K562 (cell line): ENCODE measurements at regions not wholly inside any gene's neighbourhood (a gene's known extent, or its start where the extent isn't known, plus 50 kb on each side); places are given as distances from the start of the nearest gene placed in this dataset.

Experiments used
- ATAC-seq: fragments of 200-7000 bp; cut with Tn5 transposase; 3 replicates; pipeline ENCODE4 v1.9.1; 2020; ENCODE audit warnings: moderate library complexity
- BruUV-seq: library from RNA; stranded (reverse); fragments of 400-500 nt; replicated peaks from 2 replicates; lab custom pipeline; 2021; lab: Mats Ljungman, UMichigan
- CTCF ChIA-PET: fragments of 300-600 bp; formaldehyde crosslinking; extraction: SDS; loops from one replicate; lab custom pipeline; 2021; ENCODE audit warnings: low intra/inter-chr PET ratio; lab: Yijun Ruan, JAX
- POLR2A ChIA-PET: fragments of 300-600, 350-650 bp; sonication (Branson Sonifier 250); formaldehyde crosslinking; extraction: SDS; loops from one replicate; lab custom pipeline; 2021; ENCODE audit warnings: antibody characterized with exemption, inconsistent platforms; lab: Yijun Ruan, JAX
- DNase-seq, 4 experiments: peaks; one replicate each; pipeline versions ENCODE4 v3.0.0 to v3.0.0-alpha.2; 2011 to 2018; ENCODE audit warnings: low spot score in 3 of 4, mixed read lengths in 3 of 4; ENCODE audit errors: extremely low read depth in 1 of 4
- FAIRE-seq: peaks from 2 replicates; lab custom pipeline; 2011; peaks lifted over from hg19 to GRCh38; lab: Jason Lieb, UNC
- H2AFZ ChIP-seq: 2 replicates; pipeline ENCODE4 v1.6.0; 2011; ENCODE audit warnings: low read depth, low read length, control low read depth, inconsistent platforms
- H3K27ac ChIP-seq: fragments of 200-600 bp; 3 replicates; pipeline ENCODE4 v1.8.0; 2011; ENCODE audit warnings: low read depth, mild to moderate bottlenecking, control low read depth, inconsistent platforms, low read length, moderate library complexity, mixed read lengths; ENCODE audit errors: extremely low read depth
- H3K27me3 ChIP-seq, 2 experiments: fragments of 300-600 bp in 1 of 2; 2 replicates in 1 of 2; 3 replicates in 1 of 2; pipeline versions ENCODE4 v1.6.0 to v1.8.0; 2011; ENCODE audit warnings: inconsistent platforms in 2 of 2, low read length in 2 of 2, mild to moderate bottlenecking in 1 of 2, mixed read lengths in 1 of 2, moderate library complexity in 1 of 2; ENCODE audit not compliant: control insufficient read depth in 2 of 2, insufficient read depth in 2 of 2
- H3K36me3 ChIP-seq: fragments of 300-600 bp; 3 replicates; pipeline ENCODE4 v1.8.0; 2011; ENCODE audit warnings: mild to moderate bottlenecking, low read length, inconsistent platforms; ENCODE audit not compliant: control insufficient read depth, insufficient read depth
- H3K4me1 ChIP-seq, 2 experiments: fragments of 200-600 bp in 1 of 2; replicated peaks in 1 of 2; 2 replicates in 1 of 2; 3 replicates in 1 of 2; pipeline versions ENCODE4 v1.5.1 to v1.8.0; 2011; ENCODE audit warnings: inconsistent platforms in 2 of 2, low read length in 2 of 2, mild to moderate bottlenecking in 1 of 2, mixed read lengths in 1 of 2, moderate library complexity in 1 of 2; ENCODE audit not compliant: control insufficient read depth in 2 of 2, insufficient read depth in 2 of 2
- H3K4me2 ChIP-seq: 2 replicates; pipeline ENCODE4 v1.6.1; 2011; ENCODE audit warnings: low read length, control low read depth, inconsistent platforms, mixed read lengths; ENCODE audit not compliant: insufficient read depth
- H3K4me3 ChIP-seq: fragments of 200-600 bp; sonication (generic), shearing (Covaris generic); 2 replicates; pipeline ENCODE4 v1.5.1; 2016; ENCODE audit warnings: control low read depth, inconsistent platforms
- H3K79me2 ChIP-seq: fragments of 200-600 bp; 3 replicates; pipeline ENCODE4 v1.8.0; 2011; ENCODE audit warnings: low read length, inconsistent platforms; ENCODE audit not compliant: control insufficient read depth, insufficient read depth
- H3K9ac ChIP-seq, 2 experiments: 2 replicates each; pipeline versions ENCODE4 v1.6.0 to v1.6.1; 2011; ENCODE audit warnings: low read depth in 2 of 2, low read length in 2 of 2, control low read depth in 1 of 2, inconsistent platforms in 1 of 2, mild to moderate bottlenecking in 1 of 2, mixed read lengths in 1 of 2; ENCODE audit not compliant: insufficient read depth in 1 of 2
- H3K9me1 ChIP-seq: one replicate; pipeline ENCODE4 v1.6.0; 2011; ENCODE audit warnings: inconsistent platforms, mild to moderate bottlenecking, low read length, moderate library complexity; ENCODE audit not compliant: control insufficient read depth, insufficient read depth
- H3K9me3 ChIP-seq: replicated peaks from 2 replicates; pipeline ENCODE4 v1.5.1; 2011; ENCODE audit warnings: low read depth, low read length, inconsistent platforms; ENCODE audit not compliant: control insufficient read depth, insufficient read depth
- H4K20me1 ChIP-seq: replicated peaks from 2 replicates; pipeline ENCODE4 v1.6.1; 2011; ENCODE audit warnings: low read length, inconsistent platforms, mixed read lengths; ENCODE audit not compliant: control insufficient read depth, insufficient read depth
- ARHGAP35 ChIP-seq: fragments of 450-650 bp; IDR thresholded peaks from 2 replicates; pipeline ENCODE4 v1.6.1; 2018; ENCODE audit not compliant: partially characterized antibody
- MAFG ChIP-seq: fragments of 450-650 bp; conservative IDR thresholded peaks from 2 replicates; pipeline ENCODE4 v1.6.1; 2016; ENCODE audit warnings: missing genetic modification characterization, missing compliant biosample characterization
- NFE2 ChIP-seq: IDR thresholded peaks from 2 replicates; pipeline ENCODE4 v1.6.1; 2014; ENCODE audit warnings: antibody characterized with exemption, low read depth
- PRMT5 ChIP-seq: sonication (generic); formaldehyde crosslinking; IDR thresholded peaks from 2 replicates; pipeline ENCODE4 v1.5.0; 2020; ENCODE audit warnings: missing genetic modification reagents
- RBM14 ChIP-seq: fragments of 200-400 bp; formaldehyde crosslinking; IDR thresholded peaks from 2 replicates; pipeline ENCODE4 v1.6.1; 2018; ENCODE audit warnings: low read depth, mild to moderate bottlenecking, low read length, moderate library complexity, borderline replicate concordance; ENCODE audit not compliant: insufficient read depth
- THRA ChIP-seq: fragments of 450-650 bp; IDR thresholded peaks from 2 replicates; pipeline ENCODE4 v1.6.1; 2017; ENCODE audit warnings: mild to moderate bottlenecking, moderate library complexity
- YY1 ChIP-seq, 3 experiments: IDR thresholded peaks; 2 replicates each; pipeline ENCODE4 v1.6.1; 2011; ENCODE audit warnings: low read length in 2 of 3, mild to moderate bottlenecking in 2 of 3, moderate library complexity in 2 of 3, borderline replicate concordance in 1 of 3, control low read depth in 1 of 3, low read depth in 1 of 3; ENCODE audit not compliant: insufficient read depth in 3 of 3, insufficient replicate concordance in 2 of 3, control insufficient read depth in 1 of 3, insufficient read length in 1 of 3; ENCODE audit errors: extremely low read depth in 1 of 3
- ZC3H4 ChIP-seq: sonication (generic); formaldehyde crosslinking; IDR thresholded peaks from 2 replicates; pipeline ENCODE4 v1.9.0; 2021; ENCODE audit warnings: missing genetic modification reagents, borderline replicate concordance
- WGBS: fragments of 100-300 bp; shearing (Covaris generic); methylation state at CpG from one replicate; pipeline ENCODE4 v1.1.6; 2016; ENCODE audit warnings: low coverage, mixed read lengths; ENCODE audit not compliant: insufficient coverage; ENCODE audit errors: missing lambda C conversion rate; 5-methylcytosine and 5-hydroxymethylcytosine counted together
- in situ Hi-C: fragments of 300-500 bp; cut with MboI; formaldehyde crosslinking; loops from 4 replicates; pipeline ENCODE4 v1.15.0; 2018; ENCODE audit warnings: inconsistent platforms, mixed read lengths
- intact Hi-C: fragments of 100-400 bp; cut with micrococcal nuclease; formaldehyde crosslinking; loops from 2 replicates; pipeline ENCODE4 v1.14.2; 2022
- TF ChIP-seq, protein P1 (sequence below): IDR thresholded peaks from 2 replicates; pipeline ENCODE4 v1.6.1; 2012; ENCODE audit warnings: low read depth, low read length, improper control_type of control experiment, borderline replicate concordance

GRCh38 chr15:38842226-38842625 is 277.6 kb upstream of the RASGRP1 start (continued):
- TF ChIP-seq THRA (no peak), PRMT5 (CRISPR knock-in tag) (no peak), ZC3H4 (no peak), YY1 (IDR thresholded peaks at IDR 0.05; ENCODE audit: borderline replicate concordance in 1 of 3, control insufficient read depth in 1 of 3, extremely low read depth in 1 of 3, insufficient read depth in 3 of 3, insufficient read length in 1 of 3, insufficient replicate concordance in 2 of 3, low read depth in 1 of 3, low read length in 2 of 3) (no peak)
- TF ChIP-seq, protein P1, sequence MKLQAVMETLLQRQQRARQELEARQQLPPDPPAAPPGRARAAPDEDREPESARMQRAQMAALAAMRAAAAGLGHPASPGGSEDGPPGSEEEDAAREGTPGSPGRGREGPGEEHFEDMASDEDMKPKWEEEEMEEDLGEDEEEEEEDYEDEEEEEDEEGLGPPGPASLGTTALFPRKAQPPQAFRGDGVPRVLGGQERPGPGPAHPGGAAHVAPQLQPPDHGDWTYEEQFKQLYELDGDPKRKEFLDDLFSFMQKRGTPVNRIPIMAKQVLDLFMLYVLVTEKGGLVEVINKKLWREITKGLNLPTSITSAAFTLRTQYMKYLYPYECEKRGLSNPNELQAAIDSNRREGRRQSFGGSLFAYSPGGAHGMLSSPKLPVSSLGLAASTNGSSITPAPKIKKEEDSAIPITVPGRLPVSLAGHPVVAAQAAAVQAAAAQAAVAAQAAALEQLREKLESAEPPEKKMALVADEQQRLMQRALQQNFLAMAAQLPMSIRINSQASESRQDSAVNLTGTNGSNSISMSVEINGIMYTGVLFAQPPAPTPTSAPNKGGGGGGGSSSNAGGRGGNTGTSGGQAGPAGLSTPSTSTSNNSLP: no peak

DNA sequence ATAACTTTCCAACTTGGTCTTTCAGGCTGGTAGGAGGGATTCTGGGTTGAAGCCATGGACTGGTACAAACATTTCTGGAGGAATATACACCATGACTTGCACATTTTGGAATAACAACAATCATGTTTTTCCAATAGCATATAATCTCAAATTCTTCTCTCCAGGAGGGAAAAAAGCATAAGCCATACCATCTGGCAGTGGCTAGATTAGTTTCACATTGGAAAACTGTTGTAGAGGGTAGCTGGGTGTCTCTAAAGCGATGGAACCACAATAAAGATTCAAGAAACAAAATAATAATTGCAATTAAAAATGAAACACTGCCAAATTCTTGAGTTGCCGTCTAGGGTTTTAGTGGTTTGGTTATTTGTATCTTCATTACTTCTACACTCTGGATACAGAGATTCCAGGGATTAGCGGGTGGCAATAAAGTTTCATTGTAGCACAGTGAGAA is 278.5 kb upstream of the RASGRP1 start:
- Histone ChIP-seq H3K9ac (no peak overlapping the region), H3K27ac (no peak overlapping the region), H3K36me3 (no peaks in the 10 kb centered on the region), H2AFZ (no peak overlapping the region), H3K4me2 (no peak overlapping the region), H3K79me2 (no peaks in the 10 kb centered on the region), H3K9me1 (no peaks in the 10 kb centered on the region), H3K27me3 (no peaks in the 10 kb centered on the region), H3K9me3 (no peaks in the 10 kb centered on the region), H3K4me1 (no peaks in the 10 kb centered on the region), H4K20me1 (no peaks in the 10 kb centered on the region), H3K4me3 (no peak overlapping the region)
- no peak for DNase-seq
- ChIA-PET CTCF (no interaction called here), POLR2A (no interaction called here)
- TF ChIP-seq MAFG (tag): peak; percentile 48
- no peak for TF ChIP-seq ARHGAP35
- TF ChIP-seq RBM14: no peak
- TF ChIP-seq NFE2: 0 out of 2 replicates have a peak, but pooled peaks have one; percentile 2
- no peak for FAIRE-seq
- in situ Hi-C loops (no loop called here), intact Hi-C loops (no loop called here)
- 0% methylated on average over 3 of the region's 3 CpGs for WGBS
- no TSS peak for BruUV-seq
- no peak for ATAC-seq
